KBM-7 (cell line): ENCODE measurements at regions not wholly inside any gene's neighbourhood (a gene's known extent, or its start where the extent isn't known, plus 50 kb on each side); places are given as distances from the start of the nearest gene placed in this dataset.
"Not testable (repeated sequence)": the region's sequence is repeated elsewhere in the genome, so short reads cannot be mapped to it uniquely, and the experiment has no call there.

Experiments used
- DNase-seq: peaks from one replicate; pipeline ENCODE4 v3.0.0-alpha.2; 2015
- in situ Hi-C: fragments of 300-500 bp; cut with MboI; formaldehyde crosslinking; loops from 2 replicates; pipeline ENCODE4 v1.14.3; 2020; ENCODE audit warnings: low sequenced_read_pairs, low pct_unique_long_range_greater_than_20kb, mixed read lengths

DNA sequence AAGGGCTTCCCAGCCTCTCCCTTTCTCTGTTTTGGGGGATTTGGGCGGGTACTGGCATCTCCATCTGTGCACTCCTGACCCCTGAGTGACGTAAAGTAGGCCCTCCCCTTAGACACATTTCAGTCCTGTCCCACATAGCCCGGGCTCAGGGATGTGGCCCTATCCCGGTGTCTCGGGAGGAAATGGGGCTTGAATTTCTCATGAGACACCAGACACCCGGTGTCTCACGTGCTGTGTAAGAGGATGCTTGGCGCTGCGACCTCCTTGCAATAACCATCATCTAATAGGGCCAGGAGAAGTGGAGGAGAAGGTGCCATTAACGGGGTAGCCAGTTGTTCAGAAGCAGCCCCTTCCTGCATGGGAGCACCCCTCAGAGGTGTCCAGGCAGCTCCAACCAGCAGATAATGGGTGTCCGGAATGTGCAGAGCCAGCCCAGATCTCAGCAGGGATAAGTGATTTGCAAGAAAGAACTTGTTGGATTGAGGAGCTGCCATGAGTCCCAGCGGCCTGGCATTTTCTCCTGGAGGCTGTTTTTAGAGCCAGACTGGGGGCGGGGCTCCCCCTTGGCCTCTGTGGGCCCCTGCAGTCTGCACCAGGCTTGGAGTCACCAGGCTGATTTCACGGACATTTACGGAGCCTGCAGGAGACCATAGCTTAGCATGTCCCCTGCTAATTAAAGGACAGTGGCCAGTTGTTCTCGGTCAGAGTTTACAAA, 372.0 kb downstream of the PREX1 start:
- in situ Hi-C loops: no loop called here

DNA sequence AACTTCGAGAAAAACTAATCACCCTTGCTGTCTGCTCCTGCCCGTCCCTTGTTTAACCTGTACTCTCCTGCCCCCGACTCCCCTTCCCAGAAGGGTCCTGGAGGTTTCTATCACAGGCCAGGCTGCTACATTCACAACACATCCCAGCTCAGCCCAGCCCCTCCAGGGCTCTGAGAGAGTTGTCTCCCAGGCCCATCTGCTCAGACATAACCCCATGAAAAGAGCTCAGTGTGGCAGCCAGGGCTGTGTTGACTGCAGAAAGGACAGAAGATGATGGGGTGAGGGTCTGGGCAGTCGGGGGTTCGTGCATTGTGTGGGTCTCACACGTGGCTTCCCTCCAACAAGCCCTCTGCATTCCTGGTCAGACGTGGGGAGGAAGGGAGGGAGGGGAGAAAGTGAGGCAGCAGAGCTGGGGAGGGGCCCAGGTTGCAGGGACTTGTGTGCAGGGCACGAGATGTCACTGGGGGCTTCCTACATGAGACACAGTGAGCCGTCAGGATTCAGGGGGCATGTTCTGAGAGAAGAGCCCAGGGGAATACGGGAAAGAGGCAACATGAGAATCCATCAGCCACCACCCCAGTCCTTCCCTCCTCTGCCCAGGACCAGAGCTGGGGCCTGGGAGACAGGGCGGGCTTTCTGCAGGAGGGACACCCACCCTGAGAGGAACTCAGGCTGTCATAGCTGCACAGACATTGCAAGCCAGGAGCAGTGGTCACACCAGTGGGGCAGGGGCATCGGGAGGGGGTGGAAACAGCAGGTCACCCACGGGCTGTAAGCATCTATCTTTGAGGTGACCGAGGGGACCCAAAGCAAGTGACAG, 372.9 kb downstream of the PREX1 start:
- in situ Hi-C loops: no loop called here
- no peak for DNase-seq

More for the DNA sequence above, 372.0 kb downstream of the PREX1 start:
- no peak for DNase-seq

DNA sequence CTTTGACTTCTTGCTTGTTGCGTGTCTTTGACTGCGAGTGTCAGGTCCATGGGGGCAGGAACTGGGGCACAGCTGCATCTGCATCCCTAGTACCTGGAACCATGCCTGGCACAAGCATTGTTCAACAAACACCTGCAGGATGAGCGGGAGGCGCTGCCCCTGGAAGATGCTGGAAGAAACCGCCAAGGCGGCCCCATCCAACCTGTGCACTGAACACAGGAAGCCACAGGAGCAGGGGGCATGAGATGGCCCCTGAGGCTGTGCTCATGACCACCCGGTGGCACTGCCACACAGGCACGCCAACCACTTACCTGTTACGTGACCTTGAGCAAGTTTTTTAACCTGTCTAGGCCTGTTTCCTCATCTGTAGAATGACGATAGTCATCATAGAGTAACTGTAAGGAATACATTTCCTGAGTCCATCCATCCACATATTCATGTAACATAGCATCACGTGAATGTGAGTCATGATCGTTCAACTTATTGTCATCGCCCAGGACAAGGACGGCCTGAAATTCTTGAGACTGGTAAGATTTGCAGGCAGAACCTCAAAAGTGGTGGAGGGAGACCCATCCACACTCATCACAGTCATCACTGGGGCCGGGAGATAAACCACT, 374.2 kb downstream of the PREX1 start:
- in situ Hi-C loops: no loop called here
- DNase-seq: no peak

DNA sequence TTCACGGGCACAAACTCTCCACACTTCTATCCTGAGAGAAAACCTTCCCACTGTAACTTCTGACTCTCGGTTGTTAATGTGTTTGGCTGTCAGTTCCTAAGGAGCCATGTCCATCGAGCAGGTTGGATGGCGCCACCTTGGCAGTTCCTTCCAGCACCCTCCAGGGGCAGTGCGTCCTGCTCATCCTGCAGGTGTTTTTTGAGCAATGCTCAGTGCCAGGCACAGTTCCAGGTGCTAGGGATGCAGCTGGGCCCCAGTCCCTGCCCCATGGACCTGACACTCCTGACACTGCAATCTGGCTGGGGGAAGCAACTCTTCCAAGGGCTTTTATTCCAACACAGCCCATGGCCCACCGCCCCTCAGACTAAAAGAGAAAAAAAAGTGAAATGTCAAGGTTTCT, 376.4 kb downstream of the PREX1 start:
- in situ Hi-C loops: no loop called here
- DNase-seq: no peak

DNA sequence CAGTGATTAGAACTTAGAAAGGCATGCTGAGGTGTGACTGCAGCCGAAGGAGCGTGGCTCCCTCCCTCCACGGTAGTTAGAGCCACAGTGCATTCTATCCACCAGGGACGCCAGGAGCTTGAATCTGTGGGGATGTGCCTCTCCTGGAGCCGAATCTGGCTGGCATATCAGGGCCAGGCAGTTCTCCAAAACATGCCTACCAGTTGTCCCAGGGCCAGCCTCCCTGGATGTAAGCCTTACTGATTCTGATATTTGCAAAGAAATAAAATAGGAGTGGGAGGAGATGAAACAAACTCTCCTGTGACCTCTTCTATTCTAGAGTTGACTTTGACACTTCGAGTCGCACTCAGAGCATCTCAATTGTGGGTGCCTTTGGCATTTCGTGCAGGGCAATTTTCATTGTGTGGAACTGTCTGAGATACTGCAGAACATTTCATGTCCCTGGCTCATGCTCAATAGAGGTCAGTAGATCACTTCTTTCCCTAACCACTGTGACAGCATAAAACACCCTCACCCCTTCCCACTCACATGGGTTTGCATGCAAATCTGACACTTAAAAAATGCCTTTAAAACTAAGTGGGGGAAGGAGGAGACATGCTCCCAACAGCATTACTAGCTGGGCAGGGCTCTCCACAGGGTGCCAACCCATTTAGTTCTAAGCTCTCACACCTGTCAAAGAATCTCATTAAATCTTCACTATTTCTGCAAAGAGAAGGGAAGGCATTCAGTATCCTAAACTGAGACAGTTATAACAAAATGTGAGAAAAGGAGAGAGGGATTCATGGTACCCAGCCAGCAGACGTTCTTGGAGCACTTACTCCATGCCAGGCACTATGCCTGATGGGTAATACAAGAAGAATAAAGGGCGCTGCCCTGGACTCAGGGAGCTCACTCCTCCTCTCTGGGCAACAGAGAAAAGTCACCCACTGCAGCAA, 378.9 kb downstream of the PREX1 start:
- in situ Hi-C loops: no loop called here
- DNase-seq: no peak

DNA sequence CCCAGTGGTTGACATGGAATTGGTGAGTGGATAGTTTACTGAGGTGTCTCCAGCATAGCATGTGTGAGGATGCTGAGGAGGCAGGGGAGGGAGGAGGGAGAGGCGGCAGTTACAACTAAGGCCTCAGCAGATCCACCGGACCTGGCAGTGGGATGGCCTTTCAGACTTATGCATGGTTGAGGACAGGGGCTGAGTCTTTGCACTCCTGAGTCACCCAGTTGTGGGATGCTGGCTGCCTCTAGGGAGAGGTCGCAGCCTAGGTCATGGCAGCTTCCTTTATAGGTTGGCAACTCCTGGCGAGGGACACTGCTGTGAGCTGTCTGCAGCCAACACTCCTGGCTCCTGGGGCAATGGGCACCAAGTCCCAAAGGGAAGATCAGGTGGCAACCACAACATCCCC, 380.3 kb downstream of the PREX1 start:
- DNase-seq: no peak
- in situ Hi-C loops: no loop called here

DNA sequence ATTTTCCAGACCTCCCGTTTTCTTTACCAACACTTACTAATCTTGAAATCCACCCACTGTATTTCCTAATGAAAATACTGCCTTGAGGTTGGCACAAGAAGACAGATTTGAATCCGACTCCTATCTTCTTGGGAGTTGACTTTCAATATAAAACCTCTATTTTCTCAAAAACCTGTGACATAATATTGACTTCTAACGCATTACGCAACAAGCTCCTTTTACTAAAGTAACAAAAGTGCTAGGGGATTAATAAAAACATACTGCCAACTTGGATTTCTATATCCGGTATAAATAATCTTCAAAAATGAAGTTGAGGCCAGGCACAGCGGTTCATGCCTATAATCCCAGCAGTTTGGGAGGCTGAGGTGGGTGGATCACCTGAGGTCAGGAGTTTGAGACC, 382.0 kb downstream of the PREX1 start:
- in situ Hi-C loops: no loop called here
- no peak for DNase-seq

DNA sequence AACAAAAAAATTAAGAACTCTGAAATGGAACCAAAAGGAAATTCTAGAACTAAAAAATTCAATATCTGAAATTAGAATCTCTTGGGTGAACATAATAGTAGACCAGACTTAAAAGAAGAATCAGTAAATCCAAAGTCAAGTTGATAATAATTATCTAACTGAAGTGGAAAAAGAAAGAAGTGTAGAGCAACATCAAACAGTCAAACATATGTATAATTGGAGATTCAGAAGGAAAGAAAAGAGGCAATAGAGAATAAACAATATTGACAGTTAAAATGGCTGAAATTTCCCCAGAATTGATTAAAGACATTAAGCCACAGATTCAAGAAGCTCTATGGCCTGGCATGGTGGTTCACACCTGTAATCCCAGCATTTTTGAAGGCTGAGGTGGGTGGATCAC, 383.6 kb downstream of the PREX1 start:
- DNase-seq: no peak

DNA sequence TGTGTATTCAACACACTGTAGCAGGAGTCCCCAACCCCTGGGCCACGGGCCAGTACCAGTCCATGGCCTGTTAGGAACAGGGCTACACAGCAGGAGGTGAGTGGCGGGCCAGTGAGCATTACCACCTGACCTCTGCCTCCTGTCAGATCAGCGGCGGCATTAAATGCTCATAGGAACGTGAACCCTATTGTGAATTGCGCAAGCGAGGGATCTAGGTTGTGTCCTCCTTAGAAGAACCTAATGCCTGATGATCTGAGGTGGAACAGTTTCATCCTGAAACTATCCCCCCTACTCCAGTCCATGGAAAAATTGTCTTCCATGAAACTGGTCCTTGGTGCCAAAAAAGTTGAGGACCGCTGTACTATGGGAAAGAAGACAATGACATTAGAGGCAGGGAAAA, 386.9 kb downstream of the PREX1 start:
- in situ Hi-C loops: no loop called here
- no peak for DNase-seq

More for the DNA sequence above, 383.6 kb downstream of the PREX1 start:
- in situ Hi-C loops: no loop called here

DNA sequence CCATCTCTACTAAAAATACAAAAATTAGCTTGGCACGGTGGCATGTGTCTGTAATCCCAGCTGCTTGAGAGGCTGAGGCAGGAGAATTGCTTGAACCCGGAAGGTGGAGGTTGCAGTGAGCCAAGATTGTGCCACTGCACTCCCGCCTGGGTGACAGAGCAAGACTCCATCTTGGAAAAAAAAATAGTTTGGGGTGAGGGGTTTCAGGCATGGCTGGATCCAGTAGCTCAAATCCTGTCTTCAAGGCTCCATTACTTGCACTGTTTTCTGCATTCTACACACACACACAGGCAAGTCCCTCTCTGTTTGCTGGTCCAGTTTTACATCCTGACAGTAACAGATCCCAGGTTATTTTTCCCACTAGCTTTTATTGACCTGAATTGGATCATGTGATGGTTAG, 387.5 kb downstream of the PREX1 start:
- DNase-seq, in situ Hi-C loops: not testable (repeated sequence)

DNA sequence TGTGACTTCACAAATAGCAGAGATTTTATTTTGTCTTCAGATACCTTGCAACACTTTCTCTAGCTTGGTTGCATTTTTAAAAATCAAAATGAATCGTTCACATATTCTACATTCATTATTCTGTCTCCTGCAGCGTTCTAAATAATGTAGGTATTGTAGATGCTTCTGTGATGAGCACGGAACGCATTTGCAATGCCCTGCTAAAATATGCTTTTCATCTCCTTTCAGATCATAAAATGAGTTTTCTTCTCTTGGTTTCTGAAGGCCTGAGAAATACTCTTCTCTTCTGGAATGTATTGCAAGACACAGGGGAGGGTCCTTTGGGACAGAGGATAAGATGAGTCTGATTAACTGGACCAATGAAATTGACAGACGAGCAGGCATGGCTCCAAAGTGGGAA, 390.7 kb downstream of the PREX1 start:
- DNase-seq: no peak
- in situ Hi-C loops: no loop called here

DNA sequence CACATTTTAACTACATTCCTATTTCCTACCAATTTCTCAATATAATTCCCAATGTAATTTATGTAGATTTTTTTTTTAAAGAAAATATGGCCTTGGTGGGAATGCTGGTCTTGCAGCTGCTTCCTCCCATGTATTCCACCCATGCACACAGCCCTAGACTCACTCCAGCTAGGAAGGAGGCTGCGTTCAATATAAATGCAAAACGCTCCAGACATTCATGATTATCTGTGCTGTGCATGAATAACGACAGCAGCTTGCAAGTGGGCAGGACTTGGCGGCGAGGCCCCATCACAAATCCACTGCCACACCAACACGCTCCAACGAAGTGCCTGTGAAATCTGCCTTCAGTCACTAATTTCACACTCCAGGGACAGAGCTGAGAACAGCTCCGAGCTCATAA, 391.2 kb downstream of the PREX1 start:
- in situ Hi-C loops, DNase-seq: not testable (repeated sequence)

DNA sequence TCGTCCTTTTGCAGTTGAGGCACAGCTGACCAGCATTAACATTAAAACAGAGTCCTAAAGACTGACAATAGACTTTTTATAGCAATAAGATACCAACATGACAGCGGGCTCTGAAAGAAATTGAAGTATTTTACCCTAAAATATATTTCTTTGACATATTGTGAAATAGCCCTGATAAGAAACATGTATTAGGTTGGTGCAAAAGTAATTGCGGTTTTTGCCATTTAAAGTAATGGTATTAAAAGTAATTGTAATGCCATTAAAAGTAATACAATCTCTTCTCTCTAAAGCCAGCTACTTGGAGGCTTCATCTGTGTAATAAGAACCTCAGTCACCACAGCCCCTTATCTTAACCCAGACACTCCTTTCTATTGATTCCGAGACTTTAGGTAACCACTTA, 394.6 kb downstream of the PREX1 start:
- DNase-seq: no peak
- in situ Hi-C loops: no loop called here

DNA sequence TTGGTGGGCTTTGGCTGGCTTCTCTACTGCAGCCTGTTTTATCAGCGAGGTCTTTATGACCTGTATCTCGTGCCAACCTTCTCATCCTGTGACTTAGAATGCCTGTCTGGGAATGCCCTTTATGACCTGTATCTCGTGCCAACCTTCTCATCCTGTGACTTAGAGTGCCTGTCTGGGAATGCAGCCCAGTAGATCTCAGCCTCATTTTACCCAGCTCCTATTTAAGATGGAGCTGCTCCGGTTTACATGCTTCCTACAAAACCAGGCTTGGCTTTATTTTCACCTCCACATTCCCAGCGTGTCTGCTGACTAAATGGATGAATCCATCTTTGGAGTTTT, 395.3 kb downstream of the PREX1 start:
- no peak for DNase-seq
- in situ Hi-C loops: no loop called here

DNA sequence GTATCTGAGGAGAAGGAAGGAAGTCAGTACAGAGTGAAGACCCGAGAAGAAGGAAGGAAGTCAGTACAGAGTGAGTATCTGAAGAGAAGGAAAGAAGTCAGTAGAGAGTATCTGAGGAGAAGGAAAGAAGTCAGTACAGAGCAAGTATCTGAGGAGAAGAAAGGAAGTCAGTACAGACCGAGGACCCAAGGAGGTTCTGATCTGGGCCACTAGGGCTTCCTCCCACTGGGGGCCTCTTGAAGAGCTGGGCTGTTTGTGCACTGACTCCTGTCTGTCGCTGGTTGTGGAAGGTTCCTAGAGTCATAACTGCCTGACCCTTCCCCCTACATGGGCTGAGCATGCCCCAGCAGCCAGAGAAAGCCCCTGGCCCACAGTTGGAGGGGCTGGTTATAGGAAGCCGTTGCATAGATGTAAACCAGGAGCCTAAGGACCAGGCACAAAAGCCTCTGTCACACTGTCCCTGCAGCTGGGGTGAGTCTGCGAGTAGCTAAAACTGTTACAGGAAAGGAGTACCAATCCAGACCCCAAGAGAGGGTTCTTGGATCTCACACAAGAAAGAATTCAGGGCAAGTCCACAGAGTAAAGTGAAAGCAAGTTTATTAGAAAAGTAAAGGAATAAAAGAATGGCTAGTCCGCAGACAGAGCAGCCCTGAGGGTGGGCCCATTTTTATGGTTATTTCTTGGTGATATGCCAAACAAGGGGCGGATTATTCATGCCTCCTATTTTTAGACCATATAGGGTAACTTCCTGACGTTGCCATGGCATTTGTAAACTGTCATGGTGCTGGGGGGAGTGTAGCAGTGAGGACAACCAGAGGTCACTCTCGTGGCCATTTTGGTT, 395.9 kb downstream of the PREX1 start:
- no peak for DNase-seq
- in situ Hi-C loops: no loop called here

DNA sequence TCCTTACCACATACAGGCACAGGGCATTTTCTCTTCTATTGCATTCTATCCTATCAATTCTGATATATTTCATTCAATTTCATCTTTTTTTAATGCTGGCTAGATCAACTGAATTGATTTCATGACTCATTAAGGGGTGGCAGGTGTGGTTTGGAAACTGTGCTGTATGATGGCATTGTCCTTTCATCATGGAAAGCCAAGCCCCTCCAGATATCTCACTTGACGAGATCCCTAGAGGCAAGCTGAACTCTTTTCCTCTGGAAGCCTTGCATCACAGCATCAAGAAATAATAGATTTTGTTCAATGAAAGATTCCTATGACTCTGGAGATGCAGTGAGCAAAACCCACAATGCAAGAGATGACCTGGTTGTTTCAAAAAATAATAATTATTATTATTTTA, 401.2 kb downstream of the PREX1 start:
- in situ Hi-C loops: no loop called here
- no peak for DNase-seq

DNA sequence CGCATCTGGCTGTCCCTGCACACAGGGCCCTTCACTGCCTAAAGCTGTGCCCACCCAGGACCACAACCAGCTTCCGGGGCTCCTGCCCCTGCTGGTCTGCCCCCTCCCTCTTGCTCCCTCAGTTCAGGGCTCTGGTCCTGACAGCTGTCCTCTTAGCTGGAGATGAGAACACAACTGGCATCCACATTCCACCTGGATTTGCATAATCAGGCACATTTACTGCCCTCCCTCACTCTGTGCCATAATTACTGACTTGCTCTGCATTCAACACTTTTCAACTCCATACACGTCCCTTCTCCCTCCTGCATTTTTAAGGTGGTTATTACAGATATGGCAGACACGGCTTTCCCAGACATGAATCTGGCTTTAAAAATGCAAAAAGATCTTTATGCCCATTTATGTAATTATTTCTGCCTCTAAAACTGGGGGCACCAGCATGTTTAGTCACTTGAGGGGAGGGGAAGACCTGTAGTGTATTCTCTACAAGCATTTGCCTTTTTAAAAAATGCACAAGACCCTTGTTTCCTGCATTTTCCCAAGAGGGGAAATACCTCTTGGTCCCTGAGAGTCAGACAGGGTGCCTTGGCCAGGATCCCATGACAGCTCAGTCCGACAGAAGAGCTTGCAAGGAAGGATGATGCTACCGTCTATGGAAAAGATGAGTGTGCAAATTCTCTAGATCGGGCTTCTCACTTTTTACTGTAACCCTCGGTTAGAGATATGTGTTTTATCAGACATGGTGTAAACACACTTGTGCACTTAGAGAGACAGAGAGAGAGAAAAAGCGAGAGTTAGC, 401.8 kb downstream of the PREX1 start:
- in situ Hi-C loops: no loop called here
- DNase-seq: no peak

DNA sequence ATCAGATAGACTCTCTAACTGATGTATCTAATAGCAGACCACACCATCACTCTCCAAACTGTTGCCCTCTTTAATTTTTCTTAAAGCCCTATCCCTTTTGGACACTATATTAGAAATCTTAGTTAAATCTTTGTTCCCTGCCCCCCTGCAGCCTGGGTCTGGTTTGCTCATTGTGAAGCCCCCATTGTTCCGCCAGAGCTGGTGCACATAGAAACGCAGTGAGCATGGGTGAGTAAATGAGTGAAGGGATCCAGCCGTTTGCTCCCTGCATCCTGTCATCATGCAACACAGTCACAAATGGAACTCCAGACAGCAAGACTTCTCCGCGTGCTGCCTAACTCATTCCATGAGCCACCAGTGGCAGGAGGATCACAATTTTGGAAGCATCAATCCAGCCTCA, 402.5 kb downstream of the PREX1 start:
- in situ Hi-C loops: no loop called here
- no peak for DNase-seq
